ENCODE measurements at regions not wholly inside any gene's neighbourhood (a gene's known extent, or its start where the extent isn't known, plus 50 kb on each side); places are given as distances from the start of the nearest gene placed in this dataset.
A peak's percentile ranks its signal among the peaks of the same experiment; 100 is the strongest.
"Not testable (repeated sequence)": the region's sequence is repeated elsewhere in the genome, so short reads cannot be mapped to it uniquely, and the experiment has no call there.

DNA sequence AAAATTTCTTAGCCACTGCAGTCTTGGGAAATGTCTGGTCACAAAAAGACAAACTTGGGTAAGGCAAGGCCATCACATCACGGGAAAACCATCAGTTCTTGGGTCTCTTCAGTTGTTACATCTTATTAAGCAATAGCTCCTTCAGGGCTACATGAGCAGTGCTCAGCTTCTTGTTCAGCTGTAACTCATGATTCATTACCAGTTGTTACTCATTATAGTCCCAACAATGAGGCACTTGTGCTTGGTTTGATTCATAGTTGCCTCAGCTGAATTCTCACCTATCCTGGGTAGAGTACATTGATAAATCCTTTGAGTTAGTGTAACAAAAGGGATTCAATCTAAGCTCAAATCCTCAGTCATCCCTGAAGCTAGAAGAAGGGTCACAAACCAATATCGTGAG lies 102.4 kb upstream of the DCC start:
- no peaks in the 10 kb centered on the region for H3K36me3 ChIP-seq (ENCODE audit: insufficient read depth, low read length)
- H3K9ac ChIP-seq (ENCODE audit: low read depth, low read length), result no peak overlapping the region
- no peak overlapping the region for H3K27ac ChIP-seq (ENCODE audit: low read depth, low read length)
- H3K27me3 ChIP-seq (ENCODE audit: insufficient read depth, low read length), result no peaks in the 10 kb centered on the region
- H3K4me1 ChIP-seq (ENCODE audit: insufficient read depth, low read length), result no peaks in the 10 kb centered on the region
- 95% methylated on average over 2 of the region's 2 CpGs for WGBS
- no peak overlapping the region for H3K4me3 ChIP-seq (ENCODE audit: low read length)
- no peaks in the 10 kb centered on the region for H3K9me3 ChIP-seq (ENCODE audit: insufficient read depth, low read depth, low read length)

DNA sequence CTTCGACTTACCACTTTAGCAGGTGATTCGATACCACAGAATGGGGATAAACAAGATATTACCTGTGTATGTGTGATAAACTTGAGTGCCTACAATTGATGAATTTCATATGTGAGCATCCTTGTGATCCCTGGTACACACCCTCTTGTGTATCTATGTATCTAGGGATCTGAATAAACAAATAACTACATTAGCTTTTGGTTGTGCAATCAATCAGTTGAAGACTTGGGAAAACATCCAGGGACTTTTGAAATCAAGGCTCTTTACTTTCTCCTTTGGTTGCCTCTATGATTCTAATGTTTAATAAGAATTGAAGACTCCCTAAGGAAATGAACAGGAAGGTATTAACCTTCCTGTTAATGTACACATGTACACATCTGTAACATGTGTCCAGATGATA lies 97.3 kb upstream of the DCC start:
- Histone ChIP-seq H3K27me3 (ENCODE audit: insufficient read depth, low read length) (no peaks in the 10 kb centered on the region), H3K4me3 (ENCODE audit: low read length) (no peak overlapping the region), H3K27ac (ENCODE audit: low read depth, low read length) (no peak overlapping the region), H3K9me3 (ENCODE audit: insufficient read depth, low read depth, low read length) (peaks cover 6% of the 10 kb centered on the region; the same call in 1 of the 2 replicates), H3K4me1 (ENCODE audit: insufficient read depth, low read length) (no peaks in the 10 kb centered on the region), H3K9ac (ENCODE audit: low read depth, low read length) (no peak overlapping the region), H3K36me3 (ENCODE audit: insufficient read depth, low read length) (no peaks in the 10 kb centered on the region)
- WGBS, result 95% methylated on average over 2 of the region's 2 CpGs

DNA sequence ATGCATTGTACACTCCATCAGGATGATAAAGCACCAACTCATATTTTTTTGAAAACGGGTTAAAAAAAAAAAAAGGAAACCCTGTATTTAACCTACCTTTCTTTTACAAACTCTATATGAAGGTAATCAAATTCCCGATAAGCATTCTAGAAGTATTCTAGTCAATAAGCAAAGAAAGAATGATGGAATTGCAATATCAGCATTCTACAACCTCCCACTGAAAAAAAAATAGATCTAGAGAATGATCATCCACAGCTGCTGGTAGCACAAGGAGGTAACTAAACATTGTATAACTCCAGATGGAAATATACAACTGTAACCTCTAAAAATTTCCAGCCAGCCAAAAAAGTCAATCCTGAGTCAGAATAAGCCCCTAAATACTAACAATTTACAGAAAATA lies 95.3 kb upstream of the DCC start:
- WGBS, result 86% methylated on average over 1 of the region's 2 CpGs
- no peaks in the 10 kb centered on the region for H3K4me1 ChIP-seq (ENCODE audit: insufficient read depth, low read length)
- H3K27ac ChIP-seq (ENCODE audit: low read depth, low read length), result no peak overlapping the region
- no peaks in the 10 kb centered on the region for H3K27me3 ChIP-seq (ENCODE audit: insufficient read depth, low read length)
- no peak overlapping the region for H3K9ac ChIP-seq (ENCODE audit: low read depth, low read length)
- H3K4me3 ChIP-seq (ENCODE audit: low read length), result no peak overlapping the region
- H3K36me3 ChIP-seq (ENCODE audit: insufficient read depth, low read length), result no peaks in the 10 kb centered on the region
- peaks cover 10% of the 10 kb centered on the region; the same call in 1 of the 2 replicates for H3K9me3 ChIP-seq (ENCODE audit: insufficient read depth, low read depth, low read length)

DNA sequence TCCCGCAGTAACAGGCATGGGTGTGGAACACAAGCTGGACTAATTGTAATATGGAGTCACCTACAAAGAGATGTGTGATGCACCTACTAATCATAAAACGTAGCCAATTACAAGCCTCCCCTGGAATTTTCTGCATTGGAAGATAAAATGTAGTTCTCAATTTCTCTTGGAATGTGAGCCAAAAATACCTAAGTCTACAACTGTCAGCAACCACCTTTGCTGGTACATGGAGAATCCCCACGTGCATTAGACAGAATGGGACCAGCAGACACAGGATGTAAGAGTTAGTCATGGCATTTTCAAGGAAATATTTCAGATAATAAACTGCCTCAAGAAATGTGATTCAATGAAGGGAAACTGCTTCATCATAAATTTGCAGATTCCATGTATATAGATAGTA lies 85.6 kb upstream of the DCC start:
- Histone ChIP-seq H3K9me3 (ENCODE audit: insufficient read depth, low read depth, low read length) (no peaks in the 10 kb centered on the region), H3K27me3 (ENCODE audit: insufficient read depth, low read length) (no peaks in the 10 kb centered on the region), H3K27ac (ENCODE audit: low read depth, low read length) (no peak overlapping the region), H3K4me3 (ENCODE audit: low read length) (no peak overlapping the region), H3K36me3 (ENCODE audit: insufficient read depth, low read length) (no peaks in the 10 kb centered on the region), H3K9ac (ENCODE audit: low read depth, low read length) (no peak overlapping the region), H3K4me1 (ENCODE audit: insufficient read depth, low read length) (no peaks in the 10 kb centered on the region; the same call in 1 of the 2 replicates)
- WGBS, result 98% methylated on average over 3 of the region's 3 CpGs

DNA sequence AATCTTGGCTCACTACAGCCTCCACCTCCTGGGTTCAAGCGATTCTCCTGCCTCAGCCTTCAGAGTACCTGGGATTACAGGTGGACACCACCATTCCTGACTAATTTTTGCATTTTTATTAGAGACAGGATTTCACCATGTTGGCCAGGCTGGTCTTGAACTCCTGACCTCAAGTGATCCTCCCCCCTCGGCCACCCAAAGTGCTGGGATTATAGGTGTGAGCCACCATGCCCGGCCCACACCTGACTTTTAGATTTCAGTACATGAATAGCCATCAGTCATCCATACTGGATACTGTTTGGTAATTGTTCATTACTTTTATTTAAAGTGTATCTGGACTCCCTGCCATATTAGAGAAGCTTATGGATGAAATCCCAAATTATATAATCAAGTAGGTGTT lies 82.6 kb upstream of the DCC start:
- not testable (repeated sequence) for H3K27me3 ChIP-seq (ENCODE audit: insufficient read depth, low read length); H3K4me1 ChIP-seq (ENCODE audit: insufficient read depth, low read length); H3K36me3 ChIP-seq (ENCODE audit: insufficient read depth, low read length); H3K9me3 ChIP-seq (ENCODE audit: insufficient read depth, low read depth, low read length); H3K4me3 ChIP-seq (ENCODE audit: low read length); H3K9ac ChIP-seq (ENCODE audit: low read depth, low read length); H3K27ac ChIP-seq (ENCODE audit: low read depth, low read length)
- WGBS, result 100% methylated on average over 3 of the region's 3 CpGs

DNA sequence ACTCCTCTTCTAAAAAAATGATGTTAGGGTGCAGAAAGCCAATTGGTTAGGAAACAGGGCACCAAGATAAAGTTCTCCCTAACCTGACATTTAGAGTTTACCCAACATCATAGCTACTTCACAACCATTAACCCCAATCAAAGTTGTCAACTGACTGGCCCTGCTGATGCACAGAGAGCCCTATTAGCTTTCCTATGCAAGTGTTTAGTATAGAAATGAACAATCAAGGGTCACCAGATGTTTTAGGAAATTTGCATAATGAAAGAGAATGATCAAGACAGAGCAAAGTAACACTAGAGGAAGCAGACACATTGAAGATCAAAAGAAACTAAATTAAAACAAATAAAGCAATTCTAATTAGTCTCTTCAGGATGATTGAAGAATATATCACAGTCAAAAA lies 64.2 kb upstream of the DCC start:
- Histone ChIP-seq H3K9me3 (ENCODE audit: insufficient read depth, low read depth, low read length) (no peaks in the 10 kb centered on the region), H3K27me3 (ENCODE audit: insufficient read depth, low read length) (no peaks in the 10 kb centered on the region), H3K36me3 (ENCODE audit: insufficient read depth, low read length) (no peaks in the 10 kb centered on the region), H3K27ac (ENCODE audit: low read depth, low read length) (no peak overlapping the region), H3K9ac (ENCODE audit: low read depth, low read length) (no peak overlapping the region), H3K4me3 (ENCODE audit: low read length) (no peak overlapping the region), H3K4me1 (ENCODE audit: insufficient read depth, low read length) (peaks cover 8% of the 10 kb centered on the region; the same call in 1 of the 2 replicates)

DNA sequence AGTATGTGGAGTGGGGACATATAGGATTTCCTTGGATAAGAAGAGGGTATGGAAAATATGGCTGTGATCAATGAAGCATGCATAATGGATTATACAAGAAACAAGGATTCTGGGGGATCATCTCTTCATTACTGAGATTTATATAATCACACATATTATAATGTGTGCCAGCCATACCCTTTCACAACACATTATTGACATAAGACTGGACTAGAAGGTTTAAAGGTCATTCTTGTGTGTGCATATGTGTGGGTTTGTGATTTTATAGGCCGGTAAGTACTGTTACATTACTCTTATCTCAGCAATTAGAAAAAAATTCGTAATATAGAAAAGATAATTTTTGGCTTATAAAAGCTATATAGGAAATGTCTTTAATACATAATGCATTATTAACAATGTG lies 62.2 kb upstream of the DCC start:
- no CpG with 5 or more reads among the region's 2 CpGs for WGBS
- Histone ChIP-seq H3K9ac (ENCODE audit: low read depth, low read length) (no peak overlapping the region), H3K4me1 (ENCODE audit: insufficient read depth, low read length) (peaks cover 8% of the 10 kb centered on the region; the same call in 1 of the 2 replicates), H3K4me3 (ENCODE audit: low read length) (no peak overlapping the region), H3K36me3 (ENCODE audit: insufficient read depth, low read length) (no peaks in the 10 kb centered on the region), H3K9me3 (ENCODE audit: insufficient read depth, low read depth, low read length) (no peaks in the 10 kb centered on the region), H3K27me3 (ENCODE audit: insufficient read depth, low read length) (no peaks in the 10 kb centered on the region), H3K27ac (ENCODE audit: low read depth, low read length) (no peak overlapping the region)

DNA sequence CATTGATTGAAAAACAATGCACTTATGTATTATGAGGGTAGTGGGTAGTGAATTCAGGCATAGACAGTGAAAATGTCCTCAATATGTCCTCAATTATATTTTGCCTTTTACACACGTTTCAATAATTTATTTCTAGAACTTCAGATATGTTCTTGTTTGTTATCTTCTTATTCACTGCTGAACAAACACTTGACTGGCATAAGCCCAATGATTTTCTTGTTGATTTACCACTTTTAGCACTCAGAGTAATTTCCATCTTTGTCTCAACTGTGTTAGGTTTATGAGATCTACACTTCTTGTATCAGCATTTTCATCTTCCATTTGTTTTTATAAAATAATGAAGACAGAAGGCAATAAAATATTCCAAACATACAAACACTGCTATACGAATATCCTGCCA lies 61.8 kb upstream of the DCC start:
- H3K4me1 ChIP-seq (ENCODE audit: insufficient read depth, low read length), result peaks cover 8% of the 10 kb centered on the region; the same call in 1 of the 2 replicates
- no peaks in the 10 kb centered on the region for H3K9me3 ChIP-seq (ENCODE audit: insufficient read depth, low read depth, low read length)
- WGBS, result 69% methylated on average over 2 of the region's 2 CpGs

DNA sequence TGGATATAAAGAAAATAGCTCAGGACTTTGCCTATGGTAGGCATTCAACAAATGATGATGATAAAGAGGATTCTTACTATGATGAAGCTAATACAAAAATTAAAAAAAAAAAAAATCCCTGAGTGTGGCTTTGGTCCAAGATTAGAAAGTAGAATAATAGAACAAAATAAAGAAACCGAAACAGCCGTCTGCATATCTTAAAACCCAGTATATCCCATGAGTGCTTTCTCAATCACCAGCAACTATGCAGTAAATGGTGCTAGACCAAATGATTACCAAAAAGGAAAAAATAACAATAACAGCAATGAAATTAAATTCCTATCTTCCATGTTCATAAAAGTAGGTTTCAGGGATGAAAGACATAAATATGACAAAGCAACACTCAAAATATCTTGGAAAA lies 59.3 kb upstream of the DCC start:
- Histone ChIP-seq H3K4me3 (ENCODE audit: low read length) (no peak overlapping the region), H3K9ac (ENCODE audit: low read depth, low read length) (no peak overlapping the region), H3K9me3 (ENCODE audit: insufficient read depth, low read depth, low read length) (no peaks in the 10 kb centered on the region), H3K27me3 (ENCODE audit: insufficient read depth, low read length) (no peaks in the 10 kb centered on the region), H3K36me3 (ENCODE audit: insufficient read depth, low read length) (no peaks in the 10 kb centered on the region), H3K4me1 (ENCODE audit: insufficient read depth, low read length) (no peaks in the 10 kb centered on the region), H3K27ac (ENCODE audit: low read depth, low read length) (no peak overlapping the region)
- 93% methylated on average over 2 of the region's 2 CpGs for WGBS

More for the DNA sequence above, 61.8 kb upstream of the DCC start:
- no peak overlapping the region for H3K9ac ChIP-seq (ENCODE audit: low read depth, low read length)
- no peak overlapping the region for H3K4me3 ChIP-seq (ENCODE audit: low read length)
- H3K27ac ChIP-seq (ENCODE audit: low read depth, low read length), result no peak overlapping the region
- H3K36me3 ChIP-seq (ENCODE audit: insufficient read depth, low read length), result no peaks in the 10 kb centered on the region
- no peaks in the 10 kb centered on the region for H3K27me3 ChIP-seq (ENCODE audit: insufficient read depth, low read length)

DNA sequence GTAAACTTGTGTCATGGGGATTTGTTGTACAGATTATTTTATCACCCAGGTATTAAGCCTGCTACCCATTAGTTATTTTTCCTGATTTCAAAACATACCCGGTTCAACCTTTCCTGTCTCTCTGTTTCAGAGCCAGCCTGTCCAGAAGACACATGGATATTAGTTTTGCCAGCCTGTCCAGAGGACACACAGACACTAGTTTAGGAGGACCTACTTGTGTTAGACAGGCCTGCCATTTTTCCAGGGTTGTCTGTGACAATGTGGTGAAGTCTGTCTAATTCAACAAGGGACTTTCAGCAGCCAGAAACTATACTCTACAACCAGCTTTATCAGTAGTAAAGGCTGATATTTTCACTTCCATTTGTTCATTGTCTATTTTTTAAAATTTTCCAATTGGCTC lies 56.1 kb upstream of the DCC start:
- WGBS, result 95% methylated on average over 1 of the region's 1 CpG
- Histone ChIP-seq H3K9me3 (ENCODE audit: insufficient read depth, low read depth, low read length) (no peaks in the 10 kb centered on the region), H3K27ac (ENCODE audit: low read depth, low read length) (no peak overlapping the region), H3K9ac (ENCODE audit: low read depth, low read length) (no peak overlapping the region), H3K27me3 (ENCODE audit: insufficient read depth, low read length) (no peaks in the 10 kb centered on the region), H3K4me1 (ENCODE audit: insufficient read depth, low read length) (peaks cover 21% of the 10 kb centered on the region), H3K4me3 (ENCODE audit: low read length) (no peak overlapping the region), H3K36me3 (ENCODE audit: insufficient read depth, low read length) (no peaks in the 10 kb centered on the region)

DNA sequence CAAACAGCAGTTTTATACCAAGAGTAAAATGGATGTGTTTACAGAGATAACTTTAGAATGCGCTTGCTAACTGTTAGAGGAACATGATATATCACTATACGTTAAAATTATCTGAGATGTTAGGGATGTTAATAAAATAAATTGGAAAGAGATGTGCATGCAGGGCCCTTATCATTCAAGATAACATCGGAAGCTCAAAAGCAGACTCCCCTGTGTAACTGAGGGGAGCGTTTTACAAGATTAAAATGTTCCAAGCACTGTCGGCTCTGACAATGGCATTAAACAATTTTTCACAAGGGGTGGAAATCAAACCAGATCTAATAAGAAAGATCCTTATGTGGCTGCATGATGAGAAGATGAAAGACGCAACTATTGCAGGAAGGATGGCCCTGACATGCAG lies 53.3 kb upstream of the DCC start:
- Histone ChIP-seq H3K27me3 (ENCODE audit: insufficient read depth, low read length) (no peaks in the 10 kb centered on the region), H3K27ac (ENCODE audit: low read depth, low read length) (peak overlapping the region; percentile 51), H3K4me1 (ENCODE audit: insufficient read depth, low read length) (peaks cover 21% of the 10 kb centered on the region), H3K36me3 (ENCODE audit: insufficient read depth, low read length) (no peaks in the 10 kb centered on the region), H3K9ac (ENCODE audit: low read depth, low read length) (no peak overlapping the region), H3K9me3 (ENCODE audit: insufficient read depth, low read depth, low read length) (no peaks in the 10 kb centered on the region), H3K4me3 (ENCODE audit: low read length) (no peak overlapping the region)
- WGBS, result 86% methylated on average over 6 of the region's 6 CpGs

DNA sequence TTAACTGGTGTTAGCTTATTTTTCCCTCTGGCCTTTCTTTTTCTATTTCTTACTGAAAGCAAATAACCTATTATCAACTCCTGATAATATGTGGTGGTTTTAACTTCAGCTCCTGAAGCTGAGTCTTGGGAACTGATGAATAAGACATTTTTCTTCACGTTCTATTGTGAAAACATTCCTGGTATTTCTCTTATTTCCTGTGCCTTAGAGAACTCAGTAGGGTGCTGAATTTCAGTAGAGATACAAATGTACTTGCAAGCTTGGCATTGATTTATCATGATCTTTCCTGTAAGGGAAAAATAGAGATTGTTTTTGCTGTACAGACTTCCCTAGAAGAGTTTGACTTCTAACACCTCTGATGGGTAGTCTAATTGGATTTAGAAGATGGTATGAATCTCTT lies 52.8 kb upstream of the DCC start:
- H3K9ac ChIP-seq (ENCODE audit: low read depth, low read length), result no peak overlapping the region
- no peaks in the 10 kb centered on the region for H3K36me3 ChIP-seq (ENCODE audit: insufficient read depth, low read length)
- peaks cover 21% of the 10 kb centered on the region for H3K4me1 ChIP-seq (ENCODE audit: insufficient read depth, low read length)
- peak overlapping the region; percentile 51 for H3K27ac ChIP-seq (ENCODE audit: low read depth, low read length)
- H3K4me3 ChIP-seq (ENCODE audit: low read length), result no peak overlapping the region
- no peaks in the 10 kb centered on the region for H3K27me3 ChIP-seq (ENCODE audit: insufficient read depth, low read length)
- WGBS, result 50% methylated on average over 1 of the region's 1 CpG
- H3K9me3 ChIP-seq (ENCODE audit: insufficient read depth, low read depth, low read length), result no peaks in the 10 kb centered on the region
